H1 (cell line): ENCODE measurements at regions not wholly inside any gene's neighbourhood (a gene's known extent, or its start where the extent isn't known, plus 50 kb on each side); places are given as distances from the start of the nearest gene placed in this dataset.

Experiments
- KDM4A ChIP-seq: IDR thresholded peaks from one replicate; pipeline ENCODE4 v1.7.1; 2012; ENCODE audit warnings: low read depth, mild to moderate bottlenecking, moderate library complexity, low read length, inconsistent platforms; ENCODE audit not compliant: severe bottlenecking
- MAX ChIP-seq: IDR thresholded peaks from 2 replicates; pipeline ENCODE4 v1.6.1; 2012; ENCODE audit warnings: inconsistent platforms
- NRF1 ChIP-seq: IDR thresholded peaks from 2 replicates; pipeline ENCODE4 v1.6.1; 2011; ENCODE audit warnings: mild to moderate bottlenecking, low read depth, low read length, improper control_type of control experiment
- ZNF274 ChIP-seq: IDR thresholded peaks from 2 replicates; pipeline ENCODE4 v1.7.0; 2012; ENCODE audit warnings: low read length, borderline replicate concordance; ENCODE audit errors: extremely low read depth

DNA sequence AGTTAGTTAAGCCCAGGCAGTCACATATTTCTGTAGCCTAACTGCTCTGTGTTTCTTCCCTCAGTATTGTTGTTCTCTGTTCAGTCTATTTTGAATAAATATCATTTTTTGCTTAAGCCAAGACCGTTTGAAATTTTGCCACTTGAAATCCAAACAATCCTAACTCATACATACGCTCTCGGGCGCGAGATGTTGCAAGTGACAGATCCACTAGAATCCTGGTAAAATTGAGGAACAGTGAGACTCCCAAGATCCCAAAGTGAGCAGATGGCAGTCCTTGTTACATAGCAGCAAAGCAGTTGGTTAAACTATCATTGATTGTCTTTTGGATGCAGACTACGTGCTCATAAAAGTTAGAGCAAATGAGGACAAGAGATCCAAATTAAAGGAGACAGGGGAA is 625.4 kb downstream of the TBL1XR1 start (continued):
- TF ChIP-seq ZNF274 (no peak), NRF1 (no peak), KDM4A (no peak), MAX (no peak)
- TF ChIP-seq, all 59 proteins: peak for 0
